Glomerular visceral epithelial cell (primary cell): ENCODE measurements at regions not wholly inside any gene's neighbourhood (a gene's known extent, or its start where the extent isn't known, plus 50 kb on each side); places are given as distances from the start of the nearest gene placed in this dataset.
"Not testable (repeated sequence)": the region's sequence is repeated elsewhere in the genome, so short reads cannot be mapped to it uniquely, and the experiment has no call there.

Experiments
- DNase-seq: peaks from one replicate; pipeline ENCODE4 v3.0.0-alpha.2; 2016; ENCODE audit errors: extremely low spot score

DNA sequence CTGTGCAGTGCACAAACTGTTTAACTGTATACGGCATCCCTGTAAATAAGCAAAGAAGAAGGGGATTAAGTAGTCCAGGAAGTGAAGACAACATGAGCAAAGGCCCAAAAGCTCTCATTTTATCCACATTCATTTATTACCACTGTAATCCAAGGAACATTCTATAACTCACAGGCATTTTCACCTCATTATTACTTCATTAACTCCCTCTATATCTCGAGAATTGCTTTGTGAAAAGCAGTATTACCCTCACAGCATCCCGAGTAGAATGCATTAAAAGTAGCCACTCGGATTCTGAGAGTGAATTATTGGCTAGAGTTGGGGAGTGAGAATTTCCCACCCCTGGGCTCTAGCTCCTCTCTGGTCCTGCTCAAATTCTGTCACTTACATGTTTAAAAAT lies 51.0 kb upstream of the CHCHD3 start:
- DNase-seq: no peak

GRCh38 chr7:133134810-133135209 lies 52.9 kb upstream of the CHCHD3 start:
- DNase-seq: no peak

DNA sequence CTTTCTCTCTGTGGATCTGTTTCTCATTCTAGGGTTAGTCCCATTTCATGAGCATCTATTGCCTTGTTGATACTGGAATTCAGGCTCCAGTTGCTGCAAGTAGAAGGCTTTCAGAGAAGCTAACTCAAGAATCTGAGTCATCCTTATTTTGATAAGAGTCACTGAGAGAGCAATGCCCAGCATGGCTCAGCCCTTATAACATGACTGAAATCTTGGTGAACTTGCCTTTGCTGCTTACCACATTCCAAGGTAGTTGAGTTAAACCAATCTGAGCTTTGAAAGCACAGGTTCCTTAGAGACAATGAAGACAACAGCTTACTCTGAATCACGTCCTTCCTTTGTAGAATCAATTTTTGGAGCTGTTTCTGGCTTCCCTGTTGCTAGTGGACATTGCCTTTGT lies 53.6 kb upstream of the CHCHD3 start:
- DNase-seq: no peak

GRCh38 chr7:133139350-133139749 lies 57.5 kb upstream of the CHCHD3 start:
- DNase-seq: peak; percentile 15

- no peak for DNase-seq
Measured at GRCh38 chr7:133139801-133140200, 57.9 kb upstream of the CHCHD3 start.

- DNase-seq: no peak
Measured at GRCh38 chr7:133140994-133141595, 59.2 kb upstream of the CHCHD3 start.

- no peak for DNase-seq
Measured at GRCh38 chr7:133150760-133151159, 68.9 kb upstream of the CHCHD3 start.

DNA sequence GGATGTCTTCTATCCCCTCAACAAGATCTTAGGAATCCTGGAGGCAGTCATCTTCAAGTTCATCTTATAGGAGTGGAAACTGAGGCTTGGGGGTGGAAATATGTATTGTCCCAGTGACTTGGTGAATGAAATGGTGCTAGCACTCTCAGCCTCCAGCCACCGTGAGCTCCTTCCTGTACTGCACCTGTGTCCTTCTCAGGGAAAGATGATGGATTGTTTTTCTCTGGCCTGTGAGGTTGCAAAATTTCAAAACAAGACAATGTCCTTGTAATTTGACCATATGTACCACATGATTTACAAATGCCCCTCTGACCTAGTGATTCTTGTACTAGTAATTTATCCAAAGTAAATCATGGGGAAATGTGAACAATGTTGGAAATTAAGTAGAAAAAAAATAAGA lies 71.0 kb upstream of the CHCHD3 start:
- DNase-seq: no peak

- no peak for DNase-seq
Measured at GRCh38 chr7:133155146-133155545, 73.3 kb upstream of the CHCHD3 start.

GRCh38 chr7:133155642-133156041 lies 73.8 kb upstream of the CHCHD3 start:
- DNase-seq: no peak

DNA sequence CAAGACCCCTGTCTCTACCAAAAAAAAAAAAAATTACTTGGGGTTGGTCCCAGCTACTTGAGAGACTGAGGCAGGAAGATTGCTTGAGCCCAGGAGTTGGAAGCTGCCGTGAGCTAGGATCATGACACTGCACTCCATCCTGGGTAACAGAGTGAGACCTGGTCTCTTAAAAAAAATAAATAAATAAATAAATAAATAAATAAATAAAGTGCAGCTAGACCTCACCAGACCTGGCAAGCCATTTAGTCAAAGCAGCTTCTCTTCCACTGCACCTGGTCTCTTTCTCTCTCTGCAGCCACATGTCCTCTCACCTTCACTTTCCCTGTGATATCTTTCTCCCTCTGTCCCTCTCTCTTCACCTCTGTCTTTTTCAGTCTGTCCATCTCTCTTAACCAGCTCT lies 75.2 kb upstream of the CHCHD3 start:
- DNase-seq: no peak

GRCh38 chr7:133164498-133164897 lies 82.6 kb upstream of the CHCHD3 start:
- DNase-seq: no peak

DNA sequence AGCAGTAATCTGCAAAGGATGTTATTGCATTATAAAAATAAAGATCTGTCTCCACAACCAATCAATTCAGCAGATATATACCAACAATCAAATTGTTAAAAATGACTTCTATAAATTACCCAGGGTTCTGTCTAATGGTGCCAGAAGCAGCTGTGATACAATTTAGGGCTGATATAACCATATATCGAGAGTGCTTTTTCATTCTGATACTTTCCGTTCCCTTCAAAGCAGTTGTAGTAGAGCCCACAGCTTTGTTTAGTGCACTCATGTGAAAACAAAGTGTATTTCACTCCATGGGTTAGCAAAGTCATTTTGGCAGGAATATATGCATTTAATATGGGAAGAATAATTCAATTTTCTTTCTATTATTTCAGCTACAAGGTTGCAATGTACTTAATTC lies 83.1 kb upstream of the CHCHD3 start:
- no peak for DNase-seq

- no peak for DNase-seq
Measured at GRCh38 chr7:133165529-133165928, 83.6 kb upstream of the CHCHD3 start.

GRCh38 chr7:133167300-133167699 lies 85.4 kb upstream of the CHCHD3 start:
- DNase-seq: no peak

DNA sequence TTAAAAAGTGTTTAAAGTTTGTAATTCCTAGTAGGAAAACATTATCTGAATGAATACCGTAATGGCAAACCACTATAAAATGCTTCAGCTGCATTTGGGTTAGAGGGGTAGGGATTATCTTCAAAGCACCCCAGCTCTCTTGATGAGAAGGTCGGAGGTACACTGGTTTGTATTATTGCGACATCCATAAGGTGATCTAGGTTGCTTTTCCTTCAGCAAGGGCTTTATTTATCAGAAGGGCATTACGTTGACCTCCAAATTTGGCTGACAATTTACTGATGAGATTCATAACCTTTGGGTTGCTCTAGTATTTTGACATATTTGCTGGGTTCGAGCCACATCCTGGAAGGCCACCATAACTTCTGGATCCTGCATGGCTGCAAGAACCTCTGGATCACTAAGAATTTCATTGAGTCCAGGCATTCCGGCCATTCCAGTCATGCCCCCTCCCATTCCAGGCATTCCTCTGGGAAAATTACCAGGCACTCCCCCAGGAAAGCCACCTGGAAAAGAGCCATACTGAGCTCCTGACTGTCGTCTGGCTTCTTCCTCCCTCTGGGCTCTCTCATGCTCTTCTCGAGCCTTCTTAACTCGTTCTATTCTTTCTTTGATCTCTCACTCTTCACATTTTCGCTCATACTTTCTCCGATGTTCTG lies 83.6 kb upstream of the EXOC4 start:
- DNase-seq: not testable (repeated sequence)

- DNase-seq: not testable (repeated sequence)
Measured at GRCh38 chr7:133177476-133177875, 75.4 kb upstream of the EXOC4 start.

GRCh38 chr7:133180717-133181116 lies 72.2 kb upstream of the EXOC4 start:
- DNase-seq: no peak

DNA sequence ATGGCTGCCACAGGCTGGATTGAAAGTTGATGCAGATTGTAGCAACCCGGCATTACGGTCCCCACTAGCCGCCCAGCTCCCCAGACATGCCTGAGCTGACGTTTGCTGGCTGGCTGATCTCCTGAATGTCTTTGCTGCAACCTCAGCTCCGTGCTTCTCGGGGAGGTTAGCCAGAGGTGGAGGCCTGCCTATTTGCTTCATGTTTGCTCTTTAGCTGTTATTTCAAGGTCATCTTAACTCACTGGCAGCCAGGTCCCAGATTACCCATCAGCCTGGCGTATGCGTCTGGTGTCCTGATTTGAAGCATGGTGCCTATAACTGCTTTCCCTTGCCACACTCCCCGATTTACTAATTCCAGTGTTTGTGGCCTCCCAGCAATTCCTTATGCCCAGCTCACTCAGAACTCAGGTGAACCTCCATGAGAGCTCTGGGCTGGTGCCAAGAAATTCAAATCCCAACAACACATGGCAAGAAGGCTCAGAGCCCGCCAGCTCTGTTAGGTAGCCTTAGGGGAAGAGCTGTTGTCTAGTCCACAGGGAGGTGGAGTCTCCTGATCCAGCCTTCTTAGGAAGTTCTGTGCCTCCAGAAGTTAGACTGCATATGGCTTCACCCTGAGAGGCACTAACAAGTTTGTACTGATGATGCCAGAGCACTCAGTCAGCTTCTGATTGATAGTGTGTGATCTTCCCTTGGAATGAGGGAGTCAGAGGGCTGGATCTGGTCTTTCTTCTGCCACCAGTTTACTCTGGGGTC lies 69.7 kb upstream of the EXOC4 start:
- DNase-seq: no peak

DNA sequence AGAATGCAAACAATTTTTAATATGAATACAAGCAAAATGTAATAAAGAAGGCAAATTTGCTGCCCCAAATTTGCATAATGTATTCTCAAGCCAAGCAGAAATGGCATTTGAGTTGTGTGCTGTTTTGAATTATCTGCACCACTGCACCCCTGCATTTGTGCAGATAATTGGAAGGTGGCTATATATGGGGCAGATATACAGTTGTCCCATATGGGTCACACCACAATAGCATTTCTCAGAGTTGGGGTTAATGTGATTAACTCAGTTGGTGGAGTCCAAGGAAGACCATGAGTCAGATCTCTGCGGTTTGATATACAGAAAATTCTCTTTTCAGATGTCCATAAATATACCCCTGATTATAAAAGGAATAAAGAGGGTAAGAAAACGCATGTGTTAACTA lies 68.9 kb upstream of the EXOC4 start:
- DNase-seq: no peak

- DNase-seq: no peak
Measured at GRCh38 chr7:133185512-133185911, 67.4 kb upstream of the EXOC4 start.

GRCh38 chr7:133186060-133186459 lies 66.8 kb upstream of the EXOC4 start:
- DNase-seq: no peak

- no peak for DNase-seq
Measured at GRCh38 chr7:133190172-133190528, 62.7 kb upstream of the EXOC4 start.
